ENCODE measurements at regions not wholly inside any gene's neighbourhood (a gene's known extent, or its start where the extent isn't known, plus 50 kb on each side); places are given as distances from the start of the nearest gene placed in this dataset.

DNA sequence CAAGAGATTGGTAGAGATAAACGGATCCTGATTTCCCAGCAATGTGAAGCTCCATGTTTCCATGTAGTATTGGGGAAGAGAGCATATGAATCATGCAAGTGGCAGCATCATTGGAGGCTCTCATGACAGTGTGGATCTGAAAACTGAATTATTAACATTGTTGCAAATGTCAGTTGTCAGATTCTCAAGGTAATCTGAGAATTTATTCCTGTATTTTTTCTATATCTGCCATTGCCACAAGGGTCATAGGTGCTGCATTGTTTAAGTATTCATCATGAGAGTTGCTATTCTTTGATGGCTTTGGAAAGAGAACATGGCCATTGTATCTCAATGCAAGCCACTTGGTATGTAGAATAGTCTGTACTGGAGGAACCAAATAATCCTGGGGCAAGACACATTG, 1217.0 kb upstream of the ZEB2 start:
- TF ChIP-seq EZH2 (IDR thresholded peaks at IDR 0.05; ENCODE audit: borderline replicate concordance, low read depth, low read length, poor library complexity, severe bottlenecking): no peak
- TF ChIP-seq, protein P1, sequence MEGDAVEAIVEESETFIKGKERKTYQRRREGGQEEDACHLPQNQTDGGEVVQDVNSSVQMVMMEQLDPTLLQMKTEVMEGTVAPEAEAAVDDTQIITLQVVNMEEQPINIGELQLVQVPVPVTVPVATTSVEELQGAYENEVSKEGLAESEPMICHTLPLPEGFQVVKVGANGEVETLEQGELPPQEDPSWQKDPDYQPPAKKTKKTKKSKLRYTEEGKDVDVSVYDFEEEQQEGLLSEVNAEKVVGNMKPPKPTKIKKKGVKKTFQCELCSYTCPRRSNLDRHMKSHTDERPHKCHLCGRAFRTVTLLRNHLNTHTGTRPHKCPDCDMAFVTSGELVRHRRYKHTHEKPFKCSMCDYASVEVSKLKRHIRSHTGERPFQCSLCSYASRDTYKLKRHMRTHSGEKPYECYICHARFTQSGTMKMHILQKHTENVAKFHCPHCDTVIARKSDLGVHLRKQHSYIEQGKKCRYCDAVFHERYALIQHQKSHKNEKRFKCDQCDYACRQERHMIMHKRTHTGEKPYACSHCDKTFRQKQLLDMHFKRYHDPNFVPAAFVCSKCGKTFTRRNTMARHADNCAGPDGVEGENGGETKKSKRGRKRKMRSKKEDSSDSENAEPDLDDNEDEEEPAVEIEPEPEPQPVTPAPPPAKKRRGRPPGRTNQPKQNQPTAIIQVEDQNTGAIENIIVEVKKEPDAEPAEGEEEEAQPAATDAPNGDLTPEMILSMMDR (conservative IDR thresholded peaks at IDR 0.05; ENCODE audit: low read depth, low read length): no peak
